Neuron (in vitro differentiated cells): ENCODE measurements at regions not wholly inside any gene's neighbourhood (a gene's known extent, or its start where the extent isn't known, plus 50 kb on each side); places are given as distances from the start of the nearest gene placed in this dataset.
A peak's percentile ranks its signal among the peaks of the same experiment; 100 is the strongest.
"Not testable (repeated sequence)": the region's sequence is repeated elsewhere in the genome, so short reads cannot be mapped to it uniquely, and the experiment has no call there.

Experiments
- H2AFZ ChIP-seq: one replicate; pipeline ENCODE4 v1.6.1; 2013; ENCODE audit warnings: low read depth, mild to moderate bottlenecking, inconsistent platforms, low read length, moderate library complexity
- H3K27me3 ChIP-seq: one replicate; pipeline ENCODE4 v1.6.1; 2013; ENCODE audit warnings: low read length; ENCODE audit not compliant: insufficient read depth
- H3K36me3 ChIP-seq: one replicate; pipeline ENCODE4 v1.6.1; 2013; ENCODE audit warnings: low read length; ENCODE audit not compliant: insufficient read depth
- H3K4me1 ChIP-seq: one replicate; pipeline ENCODE4 v1.6.1; 2013; ENCODE audit warnings: low read length; ENCODE audit not compliant: insufficient read depth
- H3K4me3 ChIP-seq: 2 replicates; pipeline ENCODE4 v1.5.1; 2013; ENCODE audit warnings: mild to moderate bottlenecking, low read length, moderate library complexity
- H3K9me3 ChIP-seq: one replicate; pipeline ENCODE4 v1.6.1; 2013; ENCODE audit warnings: low read length

DNA sequence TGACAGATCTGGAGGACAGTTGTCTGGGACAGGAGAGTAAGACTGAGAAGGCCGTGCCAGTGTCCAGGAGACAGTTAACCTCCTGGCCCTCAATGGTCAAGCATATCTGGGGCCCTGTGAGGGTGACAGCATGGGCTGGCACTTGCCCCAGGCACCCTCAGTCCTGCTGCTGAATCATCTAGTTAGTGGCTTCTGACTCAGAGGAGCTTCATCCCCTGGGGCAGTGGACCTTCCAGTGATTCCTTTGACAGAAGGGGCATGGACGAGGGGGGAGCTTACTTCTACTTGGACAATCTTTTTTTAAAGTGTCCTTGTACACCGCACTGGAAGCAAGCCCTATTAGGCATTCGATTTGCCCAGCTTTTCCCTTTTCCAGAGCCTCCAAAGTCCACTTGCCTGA is 352.7 kb upstream of the TMPRSS15 start:
- H2AFZ ChIP-seq, H3K36me3 ChIP-seq, H3K4me3 ChIP-seq, H3K9me3 ChIP-seq, H3K4me1 ChIP-seq, H3K27me3 ChIP-seq: not testable (repeated sequence)

DNA sequence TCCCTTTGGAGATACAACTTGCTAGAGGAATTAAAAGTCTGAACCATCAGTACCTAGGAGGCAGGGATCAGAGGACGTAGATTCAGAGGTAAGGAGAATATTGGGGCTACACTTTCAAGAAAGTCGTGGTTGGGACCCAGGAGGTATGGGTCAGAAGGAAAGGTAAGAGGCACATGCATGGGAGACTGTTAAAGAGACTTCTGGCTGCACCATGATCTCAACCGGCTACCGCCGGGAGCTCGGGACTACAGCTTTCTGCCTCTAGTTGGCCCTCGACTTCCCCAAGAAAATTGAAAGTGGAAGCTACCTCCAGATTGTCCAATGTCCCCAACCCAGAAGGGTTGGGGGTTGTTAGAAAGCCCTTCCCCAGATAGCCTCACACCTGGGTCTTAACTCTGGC is 355.7 kb upstream of the TMPRSS15 start:
- Histone ChIP-seq H3K4me1 (no peaks in the 10 kb centered on the region), H2AFZ (no peak overlapping the region), H3K36me3 (no peaks in the 10 kb centered on the region), H3K27me3 (no peaks in the 10 kb centered on the region), H3K4me3 (no peak overlapping the region), H3K9me3 (no peaks in the 10 kb centered on the region)

DNA sequence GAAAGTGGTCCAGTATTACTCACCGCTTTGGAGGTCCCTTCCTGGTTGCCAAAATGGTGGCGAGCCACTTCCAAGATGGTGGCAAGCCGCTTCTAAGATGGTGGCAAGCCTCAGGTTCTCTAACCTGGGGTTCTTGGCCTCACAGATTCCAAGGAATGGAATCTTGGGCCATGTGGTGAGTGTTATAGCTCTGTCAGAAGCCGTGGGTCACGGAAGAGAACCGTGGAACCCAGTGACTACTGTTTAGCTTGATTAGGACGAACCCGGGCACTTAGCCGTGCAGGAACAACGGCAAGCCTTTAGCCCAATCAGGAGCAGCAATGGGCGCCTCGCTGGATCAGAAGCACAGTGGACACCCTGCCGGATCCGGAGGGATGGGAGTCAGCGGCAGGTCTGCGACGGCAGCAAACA is 356.2 kb upstream of the TMPRSS15 start:
- Histone ChIP-seq H3K27me3 (no peaks in the 10 kb centered on the region), H2AFZ (no peak overlapping the region), H3K36me3 (no peaks in the 10 kb centered on the region), H3K9me3 (no peaks in the 10 kb centered on the region), H3K4me3 (no peak overlapping the region), H3K4me1 (no peaks in the 10 kb centered on the region)

DNA sequence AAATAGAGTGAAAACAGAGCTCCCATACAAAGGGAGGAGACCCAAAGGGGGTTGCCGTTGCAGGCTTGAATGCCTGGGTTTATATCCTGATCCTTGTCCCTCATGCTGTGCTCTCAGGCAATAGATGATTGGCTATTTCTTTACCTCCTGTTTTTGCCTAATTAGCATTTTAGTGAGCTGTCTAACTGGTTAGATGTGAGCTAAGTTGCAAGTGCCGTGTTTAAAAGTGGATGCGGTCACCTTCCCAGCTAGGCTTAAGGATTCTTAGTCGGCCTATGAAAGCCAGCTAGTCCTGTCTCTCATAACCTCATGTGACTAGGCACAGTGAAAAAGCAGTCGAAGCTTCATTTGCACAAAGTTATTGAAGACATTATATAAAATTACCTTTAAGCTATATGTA is 356.7 kb upstream of the TMPRSS15 start:
- no peaks in the 10 kb centered on the region for H3K4me1 ChIP-seq
- H2AFZ ChIP-seq, result no peak overlapping the region
- no peaks in the 10 kb centered on the region for H3K27me3 ChIP-seq
- H3K4me3 ChIP-seq, result no peak overlapping the region
- no peaks in the 10 kb centered on the region for H3K36me3 ChIP-seq
- H3K9me3 ChIP-seq, result no peaks in the 10 kb centered on the region

DNA sequence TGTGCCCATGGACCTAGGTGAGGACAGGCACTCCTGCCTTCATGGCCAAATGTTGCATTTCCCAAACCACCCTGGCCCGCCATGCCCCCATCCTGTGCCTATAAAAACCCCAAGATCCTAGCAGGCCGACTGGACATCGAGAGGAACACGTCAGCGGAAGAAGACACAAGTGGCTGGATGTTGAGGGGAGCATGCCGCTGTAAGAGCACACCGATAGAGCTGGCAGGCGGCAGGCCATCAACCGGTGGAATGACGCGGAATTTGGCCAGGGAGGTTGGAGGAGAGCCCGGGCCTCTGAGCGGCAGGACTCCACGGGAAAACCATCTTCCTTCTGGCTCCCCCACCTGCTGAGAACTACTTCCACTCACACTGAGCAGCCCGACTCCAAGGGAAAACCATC is 361.1 kb upstream of the TMPRSS15 start:
- no peaks in the 10 kb centered on the region for H3K4me1 ChIP-seq
- H3K4me3 ChIP-seq, result no peak overlapping the region
- no peaks in the 10 kb centered on the region for H3K36me3 ChIP-seq
- H2AFZ ChIP-seq, result no peak overlapping the region
- no peaks in the 10 kb centered on the region for H3K27me3 ChIP-seq
- H3K9me3 ChIP-seq, result no peaks in the 10 kb centered on the region

DNA sequence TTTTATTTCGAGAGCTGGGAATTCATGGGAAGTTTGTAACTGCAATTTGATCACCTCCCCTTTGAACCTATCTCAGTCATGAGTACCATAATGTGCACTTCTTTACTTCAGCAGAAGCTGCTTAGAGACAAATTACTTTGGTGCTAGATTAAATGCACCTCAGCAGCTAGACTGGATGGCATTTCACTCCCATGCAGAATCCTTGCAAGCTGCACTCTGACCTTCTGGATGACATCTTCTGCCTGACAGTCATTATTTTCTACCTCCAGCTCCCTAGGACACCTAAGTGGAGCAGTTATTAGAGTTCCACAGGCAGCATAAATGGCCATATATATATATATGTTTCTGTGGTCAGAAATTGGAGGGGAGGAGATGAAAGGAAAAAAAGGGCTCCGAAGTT is 366.0 kb upstream of the TMPRSS15 start:
- no peaks in the 10 kb centered on the region for H3K9me3 ChIP-seq
- H3K4me1 ChIP-seq, result no peaks in the 10 kb centered on the region
- H2AFZ ChIP-seq, result no peak overlapping the region
- no peaks in the 10 kb centered on the region for H3K27me3 ChIP-seq
- H3K36me3 ChIP-seq, result no peaks in the 10 kb centered on the region
- no peak overlapping the region for H3K4me3 ChIP-seq

DNA sequence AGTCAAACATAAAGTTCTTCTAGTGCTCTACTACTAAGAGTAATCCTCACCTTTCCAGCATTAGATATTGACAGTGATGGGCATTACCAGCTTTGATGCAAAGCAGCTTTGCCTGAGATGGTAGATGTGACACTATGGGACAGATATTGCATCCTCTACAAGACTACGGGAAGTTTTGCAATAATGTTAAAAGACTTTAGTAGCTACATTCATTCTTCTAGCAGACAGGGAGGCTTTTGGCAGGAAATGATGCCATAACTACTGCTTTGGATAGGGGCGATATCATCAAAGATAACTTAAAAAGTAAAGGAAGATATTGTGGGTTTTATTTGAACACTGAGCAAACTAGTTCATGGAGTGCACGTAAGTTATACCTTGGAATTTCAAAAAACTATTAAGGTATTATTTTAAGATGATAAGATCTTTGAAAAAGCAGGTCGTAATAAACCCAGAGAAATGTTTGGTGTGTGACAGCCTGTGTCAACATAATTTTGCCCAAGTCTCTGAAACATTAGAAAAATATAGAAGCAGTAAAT is 368.3 kb upstream of the TMPRSS15 start:
- no peaks in the 10 kb centered on the region for H3K9me3 ChIP-seq
- no peak overlapping the region for H3K4me3 ChIP-seq
- H3K36me3 ChIP-seq, result no peaks in the 10 kb centered on the region
- no peak overlapping the region for H2AFZ ChIP-seq
- H3K27me3 ChIP-seq, result no peaks in the 10 kb centered on the region
- no peaks in the 10 kb centered on the region for H3K4me1 ChIP-seq

DNA sequence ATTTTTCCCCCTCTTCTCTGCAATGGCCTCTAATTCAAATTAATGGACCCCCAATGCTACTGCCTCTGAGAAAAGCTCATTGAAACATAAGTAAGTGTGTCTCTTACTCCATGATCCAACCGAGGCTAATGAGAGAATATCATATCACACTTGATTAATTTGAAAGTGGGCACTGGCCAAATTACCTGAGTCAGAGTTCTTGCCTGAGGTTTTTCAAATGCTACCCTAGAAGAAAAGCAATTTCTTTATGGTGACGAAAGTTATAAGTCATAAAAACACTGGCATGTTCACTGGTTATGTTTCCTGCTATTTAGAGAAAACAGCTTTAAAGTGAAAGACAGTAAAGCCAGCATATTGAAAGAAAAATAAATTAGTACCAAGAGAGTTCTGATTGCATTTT is 368.8 kb upstream of the TMPRSS15 start:
- Histone ChIP-seq H3K27me3 (no peaks in the 10 kb centered on the region), H3K36me3 (no peaks in the 10 kb centered on the region), H3K4me1 (no peaks in the 10 kb centered on the region), H2AFZ (no peak overlapping the region), H3K4me3 (no peak overlapping the region), H3K9me3 (no peaks in the 10 kb centered on the region)

DNA sequence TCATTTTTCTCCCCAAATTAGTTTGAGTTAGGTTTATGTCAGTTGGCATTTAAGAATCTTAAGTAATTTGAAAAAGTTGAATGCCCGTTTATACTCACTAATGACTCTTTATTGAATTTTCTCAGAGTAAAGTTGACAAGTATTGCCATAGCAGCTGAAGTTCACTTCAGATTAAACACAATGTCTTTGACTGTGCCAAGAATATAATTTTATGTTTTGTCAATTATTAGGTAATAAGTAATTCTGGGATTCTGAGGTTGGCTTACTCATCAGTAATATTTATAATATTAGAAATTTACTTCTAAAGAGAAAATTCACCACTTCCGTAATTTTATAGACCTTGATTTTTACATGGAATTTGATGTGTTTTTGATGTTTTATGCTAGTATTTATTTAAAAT is 369.3 kb upstream of the TMPRSS15 start:
- H3K4me3 ChIP-seq, result no peak overlapping the region

DNA sequence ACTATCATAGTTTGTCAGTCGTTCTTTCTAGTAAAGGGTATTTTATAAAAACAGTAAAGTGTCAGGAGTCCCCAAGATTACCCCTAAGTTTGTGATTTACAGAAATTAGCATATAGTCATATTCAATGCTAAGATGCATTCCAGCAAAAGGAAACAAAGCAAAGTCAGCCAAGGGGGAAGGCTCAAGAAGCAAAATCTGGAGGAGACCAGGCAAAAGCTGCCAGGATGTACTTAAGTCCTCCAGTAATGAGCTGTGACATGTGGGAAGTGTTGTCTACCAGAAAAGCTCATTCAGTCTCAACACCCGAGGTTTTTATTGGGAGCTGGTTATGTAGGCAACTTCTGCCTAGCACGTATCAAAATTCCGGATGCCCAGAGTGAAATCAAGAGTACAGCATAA is 373.4 kb upstream of the TMPRSS15 start:
- Histone ChIP-seq H3K9me3 (no peaks in the 10 kb centered on the region), H3K4me3 (no peak overlapping the region), H3K27me3 (no peaks in the 10 kb centered on the region), H3K36me3 (no peaks in the 10 kb centered on the region), H2AFZ (no peak overlapping the region), H3K4me1 (no peaks in the 10 kb centered on the region)

More for the DNA sequence above, 369.3 kb upstream of the TMPRSS15 start:
- Histone ChIP-seq H3K4me1 (no peaks in the 10 kb centered on the region), H3K9me3 (no peaks in the 10 kb centered on the region), H3K36me3 (no peaks in the 10 kb centered on the region), H3K27me3 (no peaks in the 10 kb centered on the region), H2AFZ (no peak overlapping the region)

DNA sequence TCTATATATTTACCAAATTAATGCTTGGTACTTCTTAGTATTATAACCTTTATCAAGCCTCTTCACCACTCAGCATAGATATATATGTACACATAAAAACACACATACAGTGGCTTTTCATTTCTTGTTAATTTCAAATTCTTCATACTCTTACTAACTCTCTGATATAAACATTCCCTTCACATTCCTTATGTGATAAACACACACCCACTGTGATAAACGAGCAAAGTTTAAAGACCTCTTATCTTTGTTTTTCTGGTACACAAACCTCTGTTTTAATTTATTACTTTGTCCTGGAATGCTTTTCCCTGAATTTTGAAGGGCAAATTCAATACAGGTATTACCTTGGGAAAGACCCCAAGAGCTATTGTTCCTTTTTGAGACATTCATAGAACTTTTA is 379.1 kb upstream of the TMPRSS15 start:
- Histone ChIP-seq H3K9me3 (no peaks in the 10 kb centered on the region), H3K4me3 (no peak overlapping the region), H3K27me3 (no peaks in the 10 kb centered on the region), H3K36me3 (no peaks in the 10 kb centered on the region), H3K4me1 (no peaks in the 10 kb centered on the region), H2AFZ (no peak overlapping the region)

DNA sequence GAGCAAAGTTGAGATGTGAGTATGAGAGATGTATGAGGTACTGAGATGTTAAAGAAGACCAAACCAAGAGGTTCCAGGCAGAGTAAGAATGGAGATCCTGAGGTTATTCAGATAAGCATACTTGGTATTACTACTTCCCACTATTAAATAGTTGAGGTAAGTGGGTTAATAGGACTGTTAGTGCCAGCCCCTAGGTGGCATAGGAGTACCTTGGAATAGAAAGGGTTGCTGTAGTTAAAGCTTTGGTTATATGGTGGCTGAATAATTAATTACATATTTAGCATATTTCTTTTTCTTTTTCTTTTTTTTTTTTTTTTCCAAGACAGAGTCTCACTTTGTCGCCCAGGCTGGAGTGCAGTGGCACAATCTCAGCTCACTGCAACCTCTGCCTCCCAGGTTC is 397.9 kb upstream of the TMPRSS15 start:
- no peaks in the 10 kb centered on the region for H3K4me1 ChIP-seq

DNA sequence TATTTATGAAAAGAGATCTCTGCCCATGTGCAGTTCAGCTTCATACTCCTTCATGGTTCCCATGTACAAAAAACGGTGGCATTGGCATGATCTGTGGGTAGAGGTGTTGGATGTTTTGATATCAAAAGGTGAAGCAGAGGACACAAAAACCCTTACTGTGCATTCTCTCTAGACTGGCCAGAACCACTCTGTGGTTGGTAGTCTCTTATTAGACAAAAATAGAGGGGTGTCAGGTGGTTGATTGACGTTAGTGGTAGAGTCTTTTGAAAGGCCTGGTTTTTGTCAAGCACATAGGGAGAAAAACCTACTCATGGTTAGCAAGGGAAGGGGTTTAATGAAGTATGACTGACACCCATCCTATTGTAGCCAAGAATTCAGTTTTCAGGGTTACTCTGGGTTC is 400.0 kb upstream of the TMPRSS15 start:
- Histone ChIP-seq H3K4me3 (no peak overlapping the region), H2AFZ (no peak overlapping the region), H3K36me3 (no peaks in the 10 kb centered on the region), H3K9me3 (no peaks in the 10 kb centered on the region), H3K27me3 (no peaks in the 10 kb centered on the region), H3K4me1 (no peaks in the 10 kb centered on the region)

More for the DNA sequence above, 397.9 kb upstream of the TMPRSS15 start:
- Histone ChIP-seq H2AFZ (no peak overlapping the region), H3K27me3 (no peaks in the 10 kb centered on the region), H3K9me3 (no peaks in the 10 kb centered on the region), H3K36me3 (no peaks in the 10 kb centered on the region), H3K4me3 (no peak overlapping the region)

DNA sequence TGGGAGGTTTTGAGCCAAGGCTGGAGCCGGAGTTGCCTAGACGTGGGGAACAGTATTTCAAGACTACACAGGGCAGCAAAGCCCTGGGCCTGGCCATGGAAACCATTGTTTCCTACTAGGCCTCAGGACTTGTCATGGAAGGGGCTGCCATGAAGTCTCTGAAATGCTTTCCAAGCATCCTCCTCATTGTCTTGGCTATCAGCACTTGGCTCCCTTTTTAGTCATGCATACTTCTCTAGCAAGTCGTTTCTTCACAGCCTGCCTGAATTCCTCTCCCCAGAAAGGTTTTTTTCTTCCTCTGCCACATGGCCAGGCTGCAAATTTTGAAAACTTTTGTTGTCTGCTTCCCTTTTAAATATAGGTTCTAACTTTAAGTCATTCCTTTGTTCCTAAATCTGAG is 406.6 kb upstream of the TMPRSS15 start:
- Histone ChIP-seq H2AFZ (peak overlapping the region; percentile 15), H3K36me3 (no peaks in the 10 kb centered on the region), H3K27me3 (no peaks in the 10 kb centered on the region), H3K4me1 (no peaks in the 10 kb centered on the region), H3K9me3 (no peaks in the 10 kb centered on the region), H3K4me3 (no peak overlapping the region)
